ENCODE measurements at regions not wholly inside any gene's neighbourhood (a gene's known extent, or its start where the extent isn't known, plus 50 kb on each side); places are given as distances from the start of the nearest gene placed in this dataset.

DNA sequence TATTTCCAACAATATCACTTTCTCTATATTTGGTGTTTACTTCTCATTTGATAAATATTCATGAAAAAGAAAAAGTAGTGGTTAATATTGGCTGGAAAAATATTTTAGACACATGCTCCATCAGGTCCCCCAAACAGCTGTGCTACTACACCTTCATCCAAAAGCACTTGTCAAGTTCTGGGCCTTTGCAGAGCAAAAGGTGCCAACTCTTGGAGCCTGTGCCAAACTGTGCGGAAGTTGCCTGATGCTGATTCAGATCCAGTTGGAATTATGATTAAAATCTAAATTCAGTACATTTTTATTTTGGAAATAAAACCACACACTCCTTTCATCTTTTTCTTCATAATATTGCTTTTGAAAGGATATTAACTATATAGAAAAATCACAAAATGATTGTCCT, 1497.4 kb upstream of the CADM2 start:
- no peak overlapping the region for H3K4me2 ChIP-seq (ENCODE audit: control insufficient read depth, insufficient read depth)
- no peaks in the 10 kb centered on the region for H4K20me1 ChIP-seq (ENCODE audit: control insufficient read depth, insufficient read depth)
- ChIA-PET RAD21 (ENCODE audit: unreplicated experiment) (no interaction called here), SMC1A (ENCODE audit: uncharacterized antibody, unreplicated experiment) (no interaction called here), POLR2A (no interaction called here), CTCF (no interaction called here)
- H3K9ac ChIP-seq (ENCODE audit: control insufficient read depth, insufficient read depth, low read length), result no peak overlapping the region
- H3K36me3 ChIP-seq (ENCODE audit: control insufficient read depth in 2 of 2, insufficient read depth in 2 of 2, low read length in 1 of 2), result no peaks in the 10 kb centered on the region
- H2AFZ ChIP-seq (ENCODE audit: control insufficient read depth, low read depth, low read length), result no peak overlapping the region
- BruUV-seq (replicated peaks), result no TSS peak
- 32% methylated on average over 1 of the region's 1 CpG for WGBS (ENCODE audit: insufficient coverage, insufficient replicate concordance, low lambda C conversion rate, missing lambda C conversion rate)
- no peaks in the 10 kb centered on the region for H3K79me2 ChIP-seq (ENCODE audit: control insufficient read depth, insufficient read depth, low read length)
- H3K27ac ChIP-seq (ENCODE audit: control insufficient read depth, insufficient read depth), result no peak overlapping the region
- H3K4me1 ChIP-seq (ENCODE audit: control insufficient read depth, insufficient read depth, low read length), result no peaks in the 10 kb centered on the region
- TF ChIP-seq POLR2A (IDR thresholded peaks at IDR 0.05; ENCODE audit: low read depth, low read length) (no peak), SPI1 (IDR thresholded peaks at IDR 0.05; ENCODE audit: borderline replicate concordance, insufficient read depth, low read depth, low read length) (no peak), RBBP5 (conservative IDR thresholded peaks at IDR 0.05) (no peak), CHD2 (IDR thresholded peaks at IDR 0.05; ENCODE audit: borderline replicate concordance, low read depth, low read length) (no peak), MYC (IDR thresholded peaks at IDR 0.05; ENCODE audit: insufficient read depth, insufficient read length, insufficient replicate concordance, low read length, severe bottlenecking) (no peak), STAT3 (IDR thresholded peaks at IDR 0.05; ENCODE audit: low read depth, low read length) (no peak), IKZF2 (IDR thresholded peaks at IDR 0.05) (no peak), POU2F2 (IDR thresholded peaks at IDR 0.05; ENCODE audit: borderline replicate concordance, low read depth, low read length) (no peak)
- no peaks in the 10 kb centered on the region for H3K27me3 ChIP-seq (replicated peaks in 1 of 2; ENCODE audit: control insufficient read depth in 2 of 2, insufficient read depth in 2 of 2, low read length in 1 of 2)
- intact Hi-C loops (cut with micrococcal nuclease; ENCODE audit: unreplicated experiment), result no loop called here
- H3K4me3 ChIP-seq, result no peak overlapping the region
- no peak for DNase-seq (ENCODE audit: low read depth, low spot score)
- FAIRE-seq, result no peak
- in situ Hi-C loops (cut with MboI), result no loop called here
- ATAC-seq, result no peak
- H3K9me3 ChIP-seq (replicated peaks; ENCODE audit: control insufficient read depth, insufficient read depth, low read length), result no peaks in the 10 kb centered on the region

- ChIA-PET SMC1A (ENCODE audit: uncharacterized antibody, unreplicated experiment) (interaction anchor here (1.2 kb wide), 1 partner anchor 28 kb away, joined by 3 read pairs; no protein-coding TSS in a partner anchor), RAD21 (ENCODE audit: unreplicated experiment) (no interaction called here), CTCF (no interaction called here), POLR2A (no interaction called here)
- 69% methylated on average over 9 of the region's 13 CpGs for WGBS (ENCODE audit: insufficient coverage, insufficient replicate concordance, low lambda C conversion rate, missing lambda C conversion rate)
- DNase-seq (ENCODE audit: low read depth, low spot score), result no peak
- Histone ChIP-seq H2AFZ (ENCODE audit: control insufficient read depth, low read depth, low read length) (no peak overlapping the region), H3K4me2 (ENCODE audit: control insufficient read depth, insufficient read depth) (no peak overlapping the region), H4K20me1 (ENCODE audit: control insufficient read depth, insufficient read depth) (no peaks in the 10 kb centered on the region), H3K79me2 (ENCODE audit: control insufficient read depth, insufficient read depth, low read length) (no peaks in the 10 kb centered on the region), H3K4me3 (no peak overlapping the region), H3K9me3 (replicated peaks; ENCODE audit: control insufficient read depth, insufficient read depth, low read length) (no peaks in the 10 kb centered on the region), H3K9ac (ENCODE audit: control insufficient read depth, insufficient read depth, low read length) (no peak overlapping the region), H3K27me3 (replicated peaks in 1 of 2; ENCODE audit: control insufficient read depth in 2 of 2, insufficient read depth in 2 of 2, low read length in 1 of 2) (no peaks in the 10 kb centered on the region), H3K36me3 (ENCODE audit: control insufficient read depth in 2 of 2, insufficient read depth in 2 of 2, low read length in 1 of 2) (no peaks in the 10 kb centered on the region), H3K27ac (ENCODE audit: control insufficient read depth, insufficient read depth) (no peak overlapping the region), H3K4me1 (ENCODE audit: control insufficient read depth, insufficient read depth, low read length) (no peaks in the 10 kb centered on the region)
- no TSS peak for BruUV-seq (replicated peaks)
- in situ Hi-C loops (cut with MboI), result no loop called here
- ATAC-seq, result no peak
- intact Hi-C loops (cut with micrococcal nuclease; ENCODE audit: unreplicated experiment), result no loop called here
- FAIRE-seq, result no peak
- TF ChIP-seq, protein P1, sequence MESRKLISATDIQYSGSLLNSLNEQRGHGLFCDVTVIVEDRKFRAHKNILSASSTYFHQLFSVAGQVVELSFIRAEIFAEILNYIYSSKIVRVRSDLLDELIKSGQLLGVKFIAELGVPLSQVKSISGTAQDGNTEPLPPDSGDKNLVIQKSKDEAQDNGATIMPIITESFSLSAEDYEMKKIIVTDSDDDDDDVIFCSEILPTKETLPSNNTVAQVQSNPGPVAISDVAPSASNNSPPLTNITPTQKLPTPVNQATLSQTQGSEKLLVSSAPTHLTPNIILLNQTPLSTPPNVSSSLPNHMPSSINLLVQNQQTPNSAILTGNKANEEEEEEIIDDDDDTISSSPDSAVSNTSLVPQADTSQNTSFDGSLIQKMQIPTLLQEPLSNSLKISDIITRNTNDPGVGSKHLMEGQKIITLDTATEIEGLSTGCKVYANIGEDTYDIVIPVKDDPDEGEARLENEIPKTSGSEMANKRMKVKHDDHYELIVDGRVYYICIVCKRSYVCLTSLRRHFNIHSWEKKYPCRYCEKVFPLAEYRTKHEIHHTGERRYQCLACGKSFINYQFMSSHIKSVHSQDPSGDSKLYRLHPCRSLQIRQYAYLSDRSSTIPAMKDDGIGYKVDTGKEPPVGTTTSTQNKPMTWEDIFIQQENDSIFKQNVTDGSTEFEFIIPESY (IDR thresholded peaks at IDR 0.05), result no peak
- TF ChIP-seq MYC (IDR thresholded peaks at IDR 0.05; ENCODE audit: insufficient read depth, insufficient read length, insufficient replicate concordance, low read length, severe bottlenecking) (no peak), TBL1XR1 (IDR thresholded peaks at IDR 0.05; ENCODE audit: low read depth, low read length) (no peak), SUPT20H (IDR thresholded peaks at IDR 0.05; ENCODE audit: borderline replicate concordance, control insufficient read depth, low read depth, low read length) (no peak), E2F8 (IDR thresholded peaks at IDR 0.05; ENCODE audit: low read depth, partially characterized antibody) (no peak), ESRRA (IDR thresholded peaks at IDR 0.05; ENCODE audit: low read length) (no peak), HDGF (IDR thresholded peaks at IDR 0.05) (no peak)
Measured at GRCh38 chr3:83477563-83477962, 1481.2 kb upstream of the CADM2 start.

Data from GM12878 (cell line).